CD4-positive, alpha-beta T cell treated with Interleukin-1 beta for 1 hour (primary cell): ENCODE measurements at regions not wholly inside any gene's neighbourhood (a gene's known extent, or its start where the extent isn't known, plus 50 kb on each side); places are given as distances from the start of the nearest gene placed in this dataset.
"Not testable (repeated sequence)": the region's sequence is repeated elsewhere in the genome, so short reads cannot be mapped to it uniquely, and the experiment has no call there.

ENCODE experiments used
- DNase-seq, 2 donors: peaks; one replicate each; pipeline ENCODE4 v3.0.0-alpha.2; 2020 to 2022

DNA sequence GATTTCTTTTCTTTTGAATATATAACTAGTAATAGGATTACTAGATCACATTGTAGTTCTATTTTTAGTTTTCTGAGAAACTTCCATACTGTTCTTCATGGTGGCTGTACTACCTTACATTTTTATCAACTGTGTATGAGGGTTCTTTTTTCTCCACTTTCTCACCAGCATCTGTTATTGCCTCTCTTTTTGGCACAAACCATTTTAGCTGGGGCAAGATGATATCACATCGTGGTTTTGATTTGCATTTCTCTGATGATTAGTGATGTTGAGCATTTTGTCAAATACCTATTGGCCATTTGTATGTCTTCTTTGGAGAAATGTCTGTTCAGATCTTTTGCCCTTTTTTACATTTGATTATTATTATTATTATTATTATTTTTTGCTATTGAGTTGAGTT lies 86.1 kb upstream of the TCF21 start:
- no peak for DNase-seq

DNA sequence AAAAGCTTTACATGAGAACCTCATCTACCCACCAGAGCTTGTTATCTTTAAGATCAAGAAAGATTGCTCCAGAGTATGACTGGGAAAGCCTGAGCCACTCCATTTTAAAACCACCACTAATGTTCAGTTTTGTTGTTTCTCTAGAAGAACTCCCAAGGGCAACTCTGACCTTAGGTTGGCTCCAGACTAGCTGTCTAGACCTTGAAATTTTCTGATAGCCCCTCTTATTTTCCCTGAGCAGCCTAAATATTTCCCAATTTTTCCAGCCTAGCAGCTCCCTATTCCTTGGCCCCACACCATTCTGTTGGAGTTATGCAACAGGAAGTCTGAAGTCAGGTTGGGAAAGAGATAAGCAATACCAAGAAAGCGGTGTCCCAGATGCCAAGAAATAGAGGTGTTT lies 84.6 kb upstream of the TCF21 start:
- no peak for DNase-seq

DNA sequence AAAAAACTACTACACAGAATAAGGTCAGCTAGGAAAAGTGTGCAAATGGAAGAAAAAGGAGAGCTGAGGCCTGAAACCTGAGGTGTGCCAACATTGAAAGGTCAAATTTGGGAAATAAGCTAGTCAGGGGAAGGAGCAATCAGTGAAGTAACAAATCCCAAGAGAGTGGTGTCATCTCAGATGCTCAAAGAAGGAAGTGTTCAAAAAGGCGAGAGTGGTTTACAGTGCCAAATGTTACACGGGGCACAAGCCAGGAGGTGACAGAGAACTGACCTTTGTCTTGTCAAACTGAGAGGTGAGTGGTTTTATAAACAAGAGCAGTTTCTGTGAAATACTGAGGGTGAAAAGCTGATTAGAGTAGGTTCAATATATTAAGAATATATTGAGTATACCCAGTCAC lies 83.0 kb upstream of the TCF21 start:
- no peak for DNase-seq

DNA sequence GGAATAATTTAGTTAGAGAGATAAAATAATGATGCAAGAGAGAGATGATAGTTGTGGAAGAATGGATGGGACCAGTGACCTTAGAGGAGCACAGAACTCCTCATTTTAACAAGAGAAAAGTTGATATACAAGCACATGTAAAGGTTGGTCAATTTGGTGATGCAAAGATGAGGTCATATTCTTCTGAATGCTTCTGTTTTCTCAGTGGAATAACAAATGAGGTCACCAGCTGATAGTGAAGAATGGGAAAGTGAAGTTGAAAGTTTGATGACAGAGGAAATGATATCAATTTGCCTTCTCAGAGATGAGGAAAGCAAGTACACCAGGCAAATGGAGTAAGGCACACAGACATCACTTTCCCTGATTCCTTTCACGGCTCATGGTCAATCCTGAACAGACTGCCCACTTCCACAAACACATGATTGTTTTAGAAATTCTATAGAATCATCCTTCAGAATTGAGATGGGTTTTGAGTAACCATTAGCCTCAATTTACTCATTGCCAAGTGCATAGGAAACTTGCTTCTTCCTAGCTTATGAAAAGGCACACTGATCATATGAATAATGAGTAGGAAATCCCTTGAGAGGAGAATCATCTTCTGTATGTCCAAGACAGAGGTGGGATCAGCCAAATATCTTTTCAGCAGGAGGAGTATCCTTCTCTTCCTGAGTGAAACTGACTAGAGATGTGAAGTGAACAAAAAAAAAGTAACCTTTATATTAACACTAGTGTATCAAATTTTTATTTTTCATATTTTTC lies 82.4 kb upstream of the TCF21 start:
- DNase-seq, result no peak

DNA sequence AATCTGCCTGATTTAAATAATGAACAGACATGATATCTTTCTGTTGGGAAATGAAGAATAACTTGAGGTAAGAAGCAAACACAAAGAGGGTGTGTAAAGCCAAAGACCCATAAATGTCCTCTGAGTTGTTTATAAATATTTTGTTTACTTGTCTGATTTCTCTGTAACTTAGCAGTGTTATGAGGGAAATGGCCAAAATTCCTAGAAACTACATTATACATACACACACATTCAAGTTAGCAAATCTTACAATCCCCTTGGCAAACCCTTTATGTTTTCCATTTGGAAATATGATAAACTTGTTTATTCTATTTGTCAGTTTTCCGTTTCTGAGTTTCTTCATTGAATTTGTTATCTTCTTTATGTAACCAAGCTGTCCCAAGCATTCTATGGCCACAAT lies 81.4 kb upstream of the TCF21 start:
- no peak for DNase-seq

DNA sequence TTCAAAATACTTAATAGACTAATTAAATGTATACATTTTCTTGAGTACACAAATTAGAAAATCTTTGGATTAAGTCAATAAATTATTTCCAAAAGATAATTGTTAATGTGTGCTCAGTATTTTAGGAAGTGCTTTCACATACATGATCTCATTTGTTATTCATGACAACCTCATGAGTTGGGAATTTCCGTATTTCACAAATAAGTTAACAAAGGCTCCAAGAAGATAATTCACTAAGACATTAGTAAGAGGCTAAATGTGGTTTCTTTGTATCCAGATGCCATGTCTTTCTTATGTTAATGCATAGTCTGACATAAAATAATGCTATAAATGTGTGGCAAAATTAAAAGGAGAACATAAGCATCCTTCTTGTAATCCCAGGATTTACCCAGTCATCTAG lies 79.5 kb upstream of the TCF21 start:
- DNase-seq, result no peak

DNA sequence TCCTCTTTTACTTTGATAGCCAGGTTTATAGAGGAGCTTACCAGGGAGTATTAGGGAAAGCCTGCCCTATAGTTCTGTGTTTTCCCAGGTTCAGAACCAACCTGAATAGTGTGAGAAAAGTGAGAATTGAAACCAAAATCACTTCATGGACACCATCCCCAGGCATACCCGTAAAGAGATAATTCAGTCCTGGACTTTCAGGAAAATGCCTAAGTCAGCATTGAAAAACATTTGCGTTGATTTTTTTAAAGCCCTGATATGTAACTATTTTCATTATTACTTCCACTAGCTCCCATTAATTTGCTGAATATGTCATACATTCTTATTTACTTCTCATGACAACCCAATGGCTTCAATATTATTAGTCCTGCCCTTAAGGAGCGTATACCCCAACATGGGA lies 77.4 kb upstream of the TCF21 start:
- DNase-seq, result no peak

DNA sequence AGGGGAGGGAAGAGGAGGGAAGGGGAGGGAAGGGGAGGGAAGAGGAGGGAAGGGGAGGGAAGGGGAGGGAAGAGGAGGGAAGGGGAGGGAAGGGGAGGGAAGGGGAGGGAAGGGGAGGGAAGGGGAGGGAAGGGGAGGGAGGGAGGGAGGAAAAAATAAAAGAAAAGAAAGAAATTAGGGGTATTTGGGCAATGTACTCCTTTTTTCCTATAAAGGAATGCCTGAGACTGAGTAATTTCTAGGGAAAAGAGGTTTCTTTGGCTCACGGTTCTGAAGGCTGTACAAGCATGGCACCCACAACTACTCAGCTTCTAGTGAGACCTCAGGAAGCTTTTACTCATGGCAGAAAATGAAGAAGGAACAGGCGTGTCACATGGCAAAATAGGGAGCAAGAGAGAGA lies 76.5 kb upstream of the TCF21 start:
- not testable (repeated sequence) for DNase-seq

DNA sequence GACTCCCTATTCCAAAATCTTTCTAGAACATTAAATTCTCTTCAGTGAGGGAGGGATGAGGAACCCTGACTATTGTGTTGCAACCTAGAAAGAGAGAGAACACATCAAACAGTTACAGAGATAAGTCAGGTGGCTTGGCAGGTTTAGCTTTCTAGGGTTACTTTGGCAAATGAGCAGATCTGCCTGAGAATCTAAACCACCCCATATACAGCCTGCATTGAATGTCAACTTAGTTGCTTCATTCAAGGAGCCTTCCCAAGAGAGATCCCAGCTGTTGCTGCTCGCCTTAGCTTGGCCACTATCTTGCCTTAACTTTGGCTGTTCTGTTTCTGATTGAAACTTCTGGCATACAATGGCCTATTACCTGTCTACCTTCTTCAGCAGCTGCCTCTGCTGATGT lies 74.7 kb upstream of the TCF21 start:
- no peak for DNase-seq

DNA sequence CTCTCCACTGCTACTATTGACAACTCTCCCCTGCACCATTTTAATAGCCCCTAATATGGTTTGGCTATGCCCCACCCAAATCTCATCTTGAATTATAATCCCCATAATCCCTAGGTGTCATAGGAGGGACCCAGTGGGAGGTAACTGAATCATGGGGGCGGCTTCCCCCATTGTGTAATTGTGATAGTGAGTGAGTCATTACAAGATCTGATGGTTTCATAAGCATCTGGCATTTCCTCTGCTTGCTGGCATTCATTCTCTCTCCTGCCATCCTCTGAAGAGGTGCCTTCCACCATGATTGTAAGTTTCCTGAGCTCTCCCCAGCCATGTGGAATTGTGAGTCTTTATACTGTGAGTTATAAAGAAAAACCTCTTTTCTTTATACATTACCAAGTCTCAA lies 74.1 kb upstream of the TCF21 start:
- no peak for DNase-seq

DNA sequence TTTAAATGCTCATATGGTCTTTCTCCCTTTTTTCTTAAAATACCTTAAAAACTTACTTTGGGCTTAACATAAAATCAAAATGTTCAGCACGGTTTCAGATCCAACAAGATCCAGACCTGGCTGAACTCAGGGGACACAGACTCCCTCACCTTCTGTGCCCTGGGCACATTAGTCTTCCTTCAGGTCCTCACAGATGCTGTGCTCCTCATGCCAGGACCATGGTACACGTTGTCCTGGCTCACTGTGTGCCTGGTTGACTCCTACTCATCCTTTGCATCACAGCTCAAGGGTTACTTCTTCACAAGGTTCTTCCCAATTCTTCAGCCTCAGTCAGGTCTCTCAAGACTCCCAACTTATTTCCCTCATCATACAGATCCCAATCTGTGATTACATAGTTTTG lies 73.6 kb upstream of the TCF21 start:
- DNase-seq, result no peak

DNA sequence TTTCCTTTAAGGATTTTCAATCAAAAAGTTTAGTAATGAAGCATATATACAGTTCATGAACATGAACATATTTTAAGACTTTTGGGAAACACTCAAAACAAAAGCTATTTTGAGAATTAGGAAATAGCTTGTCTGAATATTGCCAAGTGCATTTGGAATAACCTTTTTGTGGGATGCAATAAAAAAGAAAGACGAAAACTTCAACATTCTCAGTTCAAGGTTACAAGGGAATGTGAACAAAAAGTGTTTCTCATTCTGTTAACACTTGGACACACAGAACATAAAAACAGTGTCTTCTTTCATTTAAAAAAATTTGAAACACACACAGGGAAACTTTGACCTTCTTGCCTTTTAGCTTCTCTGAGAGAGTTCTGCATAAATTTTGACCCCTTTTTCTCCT lies 72.7 kb upstream of the TCF21 start:
- no peak for DNase-seq

DNA sequence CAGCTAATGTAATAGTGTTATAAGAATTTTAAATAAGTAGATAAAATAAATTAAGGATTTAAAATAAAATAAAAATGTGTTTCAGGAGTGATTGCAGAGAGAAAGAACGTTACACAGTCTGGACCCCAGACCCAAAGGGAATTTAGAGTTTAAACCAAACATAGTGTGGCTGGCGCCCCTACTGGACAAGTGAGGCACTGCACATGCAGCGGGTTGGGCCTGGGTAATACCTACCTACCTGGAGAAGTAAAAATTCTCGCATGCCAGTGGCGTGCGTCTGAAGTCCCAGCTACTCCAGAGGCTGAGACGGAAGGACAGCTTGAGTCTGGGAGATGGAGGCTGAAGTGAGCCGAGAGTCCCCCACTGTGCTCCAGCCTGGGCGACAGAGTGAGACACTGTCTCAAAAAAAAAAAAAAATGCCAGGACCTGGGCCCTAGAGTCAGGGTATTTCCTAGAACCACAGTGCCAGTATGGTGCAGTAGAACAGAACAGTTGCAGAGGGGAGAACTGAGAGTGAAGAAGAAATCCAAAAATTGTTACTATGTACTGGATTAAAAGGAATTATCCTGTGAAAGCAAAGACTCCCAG lies 71.4 kb upstream of the TCF21 start:
- peak in 1 of 2 donors; percentile 20 for DNase-seq

DNA sequence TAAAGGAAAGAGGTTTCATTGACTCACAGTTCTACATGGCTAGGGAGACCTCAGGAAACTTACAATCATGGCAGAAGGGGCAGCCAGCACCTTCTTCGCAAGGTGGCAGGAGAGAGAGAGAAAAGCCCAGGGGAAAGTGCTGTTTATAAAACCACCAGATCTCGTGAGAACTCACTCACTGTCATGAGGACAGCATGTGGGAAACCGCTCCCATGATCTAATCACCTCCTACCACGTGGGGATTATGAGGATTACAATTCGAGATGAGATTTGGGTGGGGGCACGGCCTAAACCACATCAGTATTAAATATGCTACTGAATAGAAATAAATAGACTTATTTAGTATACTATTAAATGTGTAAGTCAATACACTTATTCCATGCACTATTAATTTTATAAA lies 70.6 kb upstream of the TCF21 start:
- no peak for DNase-seq

DNA sequence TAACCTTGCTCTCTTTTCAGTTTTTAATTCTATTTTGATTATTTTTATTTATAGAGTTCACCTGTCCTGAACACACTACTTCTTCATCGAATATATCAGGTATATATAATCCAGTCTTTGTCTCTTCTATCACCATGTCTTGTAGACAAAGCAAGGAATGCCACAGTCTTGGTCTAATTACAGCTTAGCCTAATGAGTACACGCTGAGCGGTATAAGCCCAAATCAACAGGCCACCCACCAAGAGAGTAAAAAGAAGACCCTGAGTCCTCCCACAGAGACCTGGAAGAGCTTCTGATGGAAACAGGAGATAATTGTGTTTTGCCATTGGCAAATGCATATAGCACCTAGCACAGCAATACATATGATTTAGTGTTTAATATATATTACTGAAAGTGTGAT lies 68.7 kb upstream of the TCF21 start:
- no peak for DNase-seq

DNA sequence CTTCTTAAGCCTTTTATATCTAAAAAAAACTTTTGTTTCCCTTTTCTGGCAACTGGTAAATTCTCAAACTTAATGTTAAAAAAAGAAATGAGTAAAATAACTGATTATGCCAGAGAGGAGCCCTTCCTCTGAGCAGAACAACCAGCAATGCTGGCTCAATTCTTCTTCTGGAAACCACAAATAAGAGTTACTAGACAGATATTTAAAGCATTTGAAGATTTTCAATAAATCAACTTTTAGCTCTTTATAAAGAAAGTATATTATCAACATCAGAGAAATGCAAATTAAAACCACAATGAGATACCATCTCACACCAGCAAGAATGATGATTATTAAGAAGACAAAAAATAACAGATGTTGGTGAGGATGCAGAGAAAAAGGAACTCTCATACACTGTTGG lies 61.1 kb upstream of the TCF21 start:
- DNase-seq, result no peak

DNA sequence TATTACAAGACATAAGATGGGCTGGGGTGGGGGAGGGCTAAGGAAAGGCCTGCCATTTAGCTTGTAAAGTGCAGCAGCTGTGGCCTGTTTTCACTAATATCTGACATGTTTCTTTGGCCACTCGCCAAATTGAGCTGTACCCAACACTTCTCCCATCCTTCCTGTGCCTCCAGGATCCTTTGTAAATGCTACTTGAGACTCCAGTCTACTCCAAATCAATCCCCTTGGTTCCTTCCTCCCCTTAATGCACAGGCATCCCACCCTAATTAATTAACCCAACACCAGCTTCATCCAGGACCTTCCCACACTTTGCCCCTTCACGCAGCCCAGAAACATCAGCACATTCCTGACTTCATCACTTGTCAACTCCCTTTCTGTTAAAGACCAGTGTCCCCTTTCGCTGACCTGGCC lies 55.0 kb upstream of the TCF21 start:
- DNase-seq, result no peak

DNA sequence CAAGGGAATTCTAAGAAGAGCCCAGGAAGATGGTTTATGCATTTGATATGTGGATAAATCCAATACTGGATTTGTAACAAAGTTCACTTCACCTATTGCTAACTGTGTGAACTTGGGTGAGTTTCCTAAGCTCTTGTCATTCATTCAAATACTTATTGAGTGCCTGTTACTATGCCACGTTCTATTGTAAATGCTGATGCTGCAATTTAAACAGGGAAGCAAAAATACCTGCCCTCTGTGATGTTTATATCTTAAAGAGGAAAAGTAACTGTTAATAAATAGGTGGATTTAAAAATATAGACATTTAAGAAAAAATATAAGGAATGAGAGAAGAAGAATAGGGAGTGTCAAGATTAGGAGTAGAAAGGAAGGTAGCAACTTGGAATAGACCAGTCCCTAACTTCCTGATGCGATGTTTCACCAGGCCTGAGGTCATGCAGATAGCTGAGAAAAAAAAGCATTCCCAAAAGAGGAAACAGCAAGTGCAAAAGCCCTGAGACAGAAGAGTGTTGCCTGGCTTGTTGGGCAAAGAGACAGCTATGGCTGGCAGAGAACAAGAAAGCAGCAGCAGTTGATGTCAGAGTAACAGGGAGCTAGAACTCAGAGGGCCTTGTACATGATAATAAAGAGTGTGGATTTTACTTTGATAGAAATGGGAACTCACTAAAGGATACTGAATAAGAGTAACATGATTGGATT lies 54.3 kb upstream of the TCF21 start:
- DNase-seq, result no peak

DNA sequence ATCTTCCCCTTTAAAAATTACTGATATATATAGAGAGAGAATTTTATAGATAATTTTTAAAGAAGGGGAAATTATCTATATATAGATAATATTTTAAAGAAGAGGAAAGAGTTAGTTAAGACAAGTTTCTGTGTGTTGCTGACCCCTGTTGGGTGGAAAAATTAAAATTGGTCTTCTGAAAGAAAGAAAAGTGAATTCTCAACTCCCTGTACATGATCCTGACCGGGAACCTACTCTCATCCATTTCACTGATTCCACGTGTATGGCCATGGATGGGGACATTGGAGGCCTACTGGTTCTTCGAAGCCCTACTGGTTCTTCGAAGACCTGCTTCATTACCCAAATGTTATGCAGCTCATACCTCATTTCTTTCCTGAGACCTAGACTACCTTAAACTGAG lies 53.0 kb upstream of the TCF21 start:
- no peak for DNase-seq

DNA sequence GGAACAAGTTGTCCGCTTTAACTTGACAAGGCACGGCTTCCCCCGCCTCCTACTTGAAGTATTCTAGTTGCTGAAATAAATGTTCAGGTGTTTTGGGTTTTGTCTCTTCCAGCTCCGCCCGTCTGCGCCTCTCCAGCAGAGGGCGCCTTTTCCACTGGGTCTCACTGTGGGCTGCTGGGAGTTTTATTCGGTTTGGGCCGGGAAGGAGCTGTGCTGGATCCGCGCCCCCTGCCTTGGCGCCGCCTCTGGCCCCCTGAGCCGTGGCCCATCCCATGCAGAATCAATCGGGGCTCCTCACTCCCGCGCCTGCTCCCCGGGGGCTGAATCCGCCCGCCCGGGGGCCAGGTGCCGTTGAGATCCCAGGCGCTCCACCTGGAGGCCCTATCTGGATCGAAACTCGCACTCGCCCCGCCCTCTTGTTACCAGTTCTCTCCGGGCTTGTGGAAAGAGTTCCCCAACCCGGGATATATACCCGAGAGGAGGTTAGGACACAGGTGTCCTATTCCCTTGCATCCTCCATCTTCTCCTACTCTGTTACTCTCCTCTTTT lies 51.0 kb upstream of the TCF21 start:
- peak; percentile 25 to 51 for DNase-seq
